Kasumi-1 (cell line): ENCODE measurements at regions not wholly inside any gene's neighbourhood (a gene's known extent, or its start where the extent isn't known, plus 50 kb on each side); places are given as distances from the start of the nearest gene placed in this dataset.

Experiments
- DNase-seq, 2 experiments: peaks; one replicate each; lab custom pipeline; 2025; lab: John Stamatoyannopoulos, UW

DNA sequence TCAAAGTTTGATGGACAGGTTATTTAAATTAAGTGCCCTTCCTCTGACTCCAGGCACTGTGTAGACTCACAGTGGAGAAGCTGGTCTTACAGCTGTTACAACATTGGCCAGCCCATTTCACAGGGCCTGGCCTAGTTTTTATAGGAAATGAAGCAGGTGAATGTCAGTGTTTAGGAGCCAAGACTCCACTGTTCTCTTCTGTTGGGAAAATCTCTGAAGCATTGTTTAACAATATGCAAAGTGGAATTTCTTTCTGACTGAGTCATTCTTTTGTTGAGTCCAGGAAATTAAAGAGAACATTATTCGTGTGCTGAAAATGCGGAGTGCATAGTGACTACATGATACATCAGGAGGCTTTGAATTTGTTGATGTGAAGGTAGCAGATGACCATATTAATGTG lies 64.7 kb downstream of the ARRDC4 start:
- DNase-seq = no peak

DNA sequence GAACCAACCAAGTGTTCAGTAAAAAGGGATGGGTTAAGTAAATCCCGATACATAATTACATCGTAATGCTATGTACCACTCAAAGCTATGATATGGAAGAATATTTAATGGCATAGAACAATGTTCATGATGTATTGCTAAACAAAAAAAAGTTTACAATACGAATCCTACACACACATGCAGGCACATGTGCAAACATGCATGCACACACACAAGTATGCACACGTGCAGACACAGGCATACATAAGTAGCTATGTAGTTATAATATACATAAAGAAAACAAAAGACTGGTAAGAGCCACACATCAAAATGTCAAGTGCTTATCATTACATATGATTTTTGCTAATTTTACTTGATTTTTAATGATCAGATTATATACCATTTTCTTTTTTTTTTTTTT lies 74.2 kb downstream of the ARRDC4 start:
- DNase-seq = no peak

DNA sequence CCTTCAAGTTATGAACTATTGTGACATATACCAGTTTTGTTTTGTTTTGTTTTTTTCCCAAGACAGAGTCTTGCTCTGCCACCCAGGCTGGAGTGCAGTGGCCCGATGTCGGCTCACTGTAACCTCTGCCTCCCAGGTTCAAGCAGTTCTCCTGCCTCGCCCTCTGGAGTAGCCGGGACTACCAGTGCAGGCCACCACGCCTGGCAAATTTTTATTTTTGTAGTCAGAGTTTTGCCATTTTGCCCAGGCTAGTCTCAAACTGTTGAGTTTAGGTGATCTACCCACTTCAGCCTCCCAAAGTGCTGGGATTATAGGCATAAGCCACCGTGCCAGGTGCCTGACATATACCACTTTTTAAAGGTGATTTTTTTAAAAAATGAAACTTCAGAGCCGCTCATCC lies 74.6 kb downstream of the ARRDC4 start:
- DNase-seq = no peak

DNA sequence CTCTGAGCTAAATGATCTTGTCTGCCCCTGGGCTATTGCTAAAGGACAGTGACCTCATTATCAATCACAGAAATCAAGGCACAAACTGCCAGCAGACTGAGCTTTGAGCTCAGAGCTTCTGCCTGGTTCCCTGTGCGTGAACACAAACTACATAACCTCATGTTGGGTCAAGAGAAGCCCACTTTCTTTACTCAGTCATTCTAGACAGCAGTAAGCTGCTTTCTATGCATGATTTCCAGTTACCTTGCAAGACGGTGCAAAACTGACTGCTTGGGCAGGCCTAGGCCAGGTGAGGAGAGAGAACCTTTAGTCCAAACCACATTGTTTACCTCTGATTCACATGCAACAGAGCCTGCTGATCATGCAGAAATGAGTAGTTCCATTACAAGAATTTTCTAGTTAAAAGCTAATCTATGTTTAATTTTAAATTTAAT lies 75.1 kb downstream of the ARRDC4 start:
- no peak for DNase-seq

DNA sequence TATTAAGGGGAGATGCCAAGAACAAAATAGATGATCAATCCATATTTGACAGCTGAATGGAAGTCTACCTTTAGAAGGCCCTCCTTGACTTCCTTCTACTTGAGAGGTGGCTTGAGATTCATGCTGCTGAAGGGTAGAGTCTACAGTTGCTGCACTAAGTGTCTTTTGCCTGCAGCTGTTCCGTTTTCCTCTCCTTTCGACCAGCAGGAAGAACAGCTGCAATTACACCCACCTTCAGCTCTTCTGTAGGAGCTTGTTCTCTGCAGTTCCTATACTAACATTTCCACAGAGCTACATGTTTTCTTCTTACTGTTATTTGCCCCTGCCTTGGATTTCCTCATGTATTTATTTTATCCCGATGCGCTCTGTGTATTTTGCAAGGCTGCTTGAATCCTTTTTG lies 79.1 kb downstream of the ARRDC4 start:
- no peak for DNase-seq

DNA sequence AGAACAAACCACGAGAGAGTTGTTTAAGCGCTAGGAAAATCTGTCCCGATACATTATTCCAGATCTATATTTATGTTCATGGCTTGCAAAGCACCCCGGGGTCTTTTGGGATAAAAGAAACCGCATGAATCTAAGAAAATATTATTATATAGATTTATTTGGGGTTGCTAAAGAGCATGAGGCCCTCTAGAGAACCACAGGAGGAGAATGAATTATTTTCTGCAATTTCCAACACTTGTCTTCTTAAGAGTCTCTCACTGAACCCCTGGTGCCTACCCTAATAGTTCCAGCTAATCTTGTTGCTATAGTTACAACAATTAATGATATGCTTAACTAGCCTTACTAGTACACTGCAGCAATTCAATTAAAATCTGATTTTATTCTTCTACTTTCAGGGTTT lies 79.6 kb downstream of the ARRDC4 start:
- no peak for DNase-seq

DNA sequence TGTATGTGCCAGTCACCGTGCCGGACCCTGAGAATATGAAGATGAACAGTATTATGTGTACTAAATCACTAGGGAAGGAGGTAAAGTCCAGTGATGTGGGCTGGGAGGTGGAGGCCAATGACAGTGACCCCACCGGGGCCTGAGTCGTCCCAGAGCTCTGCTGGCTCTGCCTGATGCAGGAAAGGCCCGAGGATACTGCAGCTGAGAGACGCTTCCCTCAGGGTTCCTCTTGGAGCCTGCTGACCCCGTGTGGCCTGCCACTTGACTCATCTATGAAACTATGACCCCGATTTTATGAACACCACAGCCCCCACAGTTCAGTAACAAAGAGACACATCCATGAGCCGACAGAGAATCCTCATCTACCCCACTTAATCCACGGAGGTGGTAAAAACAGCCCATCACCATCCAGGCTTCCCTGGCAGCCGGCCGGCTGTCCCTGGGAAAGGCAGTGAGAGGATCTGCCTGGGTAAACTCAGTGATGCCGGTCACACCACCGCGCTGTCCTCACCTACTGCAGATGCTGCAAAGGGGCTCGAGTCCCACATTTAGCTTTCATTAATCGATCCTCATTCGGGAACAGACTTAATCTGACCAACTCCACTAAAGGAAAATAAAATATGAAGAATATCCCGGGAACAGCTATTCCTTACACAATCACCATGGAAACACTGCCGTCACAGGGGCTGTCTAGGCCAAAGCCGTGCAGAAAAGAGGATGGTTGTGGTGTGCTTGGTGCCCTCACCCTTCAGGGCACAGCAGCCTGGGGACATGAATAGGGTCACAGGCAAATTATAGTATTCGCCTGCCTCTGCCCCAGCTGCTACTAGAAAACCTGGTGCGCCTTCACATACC lies 82.9 kb downstream of the ARRDC4 start:
- DNase-seq = no peak

DNA sequence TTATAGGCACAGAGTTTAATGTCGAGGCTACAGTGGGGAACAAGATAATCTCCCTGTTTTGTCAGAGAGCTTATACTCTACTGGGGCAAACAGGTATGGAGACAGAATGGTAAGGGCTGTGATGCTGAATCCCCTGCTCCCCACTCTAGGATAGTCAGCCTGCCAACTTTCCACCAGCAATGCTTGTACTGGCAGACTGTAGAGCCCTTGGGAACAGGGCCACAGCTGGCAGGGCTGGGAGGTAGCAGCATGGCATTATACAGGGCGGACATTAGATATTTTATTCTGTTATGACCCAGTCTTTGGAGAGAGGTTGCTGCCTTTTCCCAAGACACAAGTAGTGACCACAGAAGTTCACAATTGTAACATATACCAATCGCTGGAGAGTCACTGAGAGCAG lies 91.2 kb downstream of the ARRDC4 start:
- no peak for DNase-seq

DNA sequence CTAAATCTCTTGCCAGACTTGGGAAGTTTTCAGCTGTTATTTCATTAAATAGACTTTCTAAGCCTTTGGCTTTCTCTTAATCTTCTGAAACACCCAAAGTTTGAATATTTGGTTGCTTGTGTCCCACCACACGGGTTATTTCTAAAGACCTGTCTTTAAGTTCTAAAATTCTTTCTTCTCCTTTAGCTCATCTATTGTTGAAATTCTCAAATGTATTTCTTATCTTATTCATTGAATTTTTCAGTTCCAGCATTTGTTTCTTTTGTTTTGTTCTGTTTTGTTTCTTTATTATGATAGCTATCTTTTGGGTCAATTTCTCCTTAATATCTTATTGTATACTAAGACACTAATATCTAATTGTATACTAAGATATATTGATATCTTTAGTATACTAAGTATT lies 97.0 kb downstream of the ARRDC4 start:
- DNase-seq = no peak

DNA sequence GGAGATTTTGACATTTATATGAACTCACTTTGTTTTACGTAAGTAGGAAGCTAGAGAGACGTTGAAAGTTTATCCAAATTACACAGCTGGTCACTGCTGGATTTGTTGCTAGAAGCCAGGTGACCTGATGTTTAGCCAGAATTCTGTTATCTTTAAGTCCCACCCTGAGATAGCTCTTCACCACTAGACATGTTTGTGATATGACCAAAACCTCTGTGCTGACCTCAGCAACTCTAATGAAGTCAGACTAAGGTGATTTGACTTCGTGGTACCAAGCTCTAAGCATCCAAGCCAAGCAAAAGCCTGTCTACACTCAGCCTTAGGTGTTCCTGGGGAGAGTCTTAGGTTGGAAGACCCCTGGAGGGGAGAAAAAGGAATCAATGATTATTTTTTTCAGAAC lies 102.4 kb downstream of the ARRDC4 start:
- DNase-seq = no peak

DNA sequence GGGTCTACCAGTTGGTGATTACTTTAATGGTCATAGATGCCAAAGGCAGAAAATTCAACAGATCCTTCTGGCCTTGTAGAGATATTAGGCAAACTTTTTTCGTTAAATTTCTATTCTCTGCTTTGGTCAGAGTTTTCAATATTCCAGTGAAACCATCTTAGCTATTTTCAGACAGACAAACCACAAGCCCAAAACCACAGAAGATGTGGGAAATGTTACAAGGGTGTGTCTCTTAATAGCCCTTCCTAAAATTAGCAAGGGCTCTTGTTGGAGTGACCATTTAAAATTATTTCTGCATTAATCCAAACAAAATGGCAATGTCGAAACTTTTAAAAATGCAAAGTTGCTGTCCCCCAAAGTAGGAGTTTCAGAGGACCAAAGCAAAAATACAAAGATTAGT lies 102.8 kb downstream of the ARRDC4 start:
- no peak for DNase-seq

DNA sequence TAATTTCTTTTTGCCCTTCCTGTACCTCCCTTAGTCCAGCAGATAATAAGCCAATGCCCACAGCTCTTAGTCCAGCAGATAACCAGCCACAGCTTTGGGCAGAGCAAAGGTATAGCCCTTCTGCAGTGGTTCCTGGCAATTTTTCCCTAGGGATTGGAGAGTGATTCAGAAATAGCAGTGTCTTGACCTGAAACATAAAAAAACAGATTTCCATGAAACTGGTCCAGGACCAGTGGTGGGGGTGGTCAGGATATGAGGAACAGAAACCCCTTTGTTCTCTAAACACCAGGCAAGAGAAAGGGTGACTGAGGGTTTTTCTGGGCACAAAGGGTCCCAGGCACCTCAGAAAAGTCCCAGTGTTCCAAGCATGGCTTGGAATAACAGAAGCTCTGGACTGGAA lies 103.4 kb downstream of the ARRDC4 start:
- no peak for DNase-seq

DNA sequence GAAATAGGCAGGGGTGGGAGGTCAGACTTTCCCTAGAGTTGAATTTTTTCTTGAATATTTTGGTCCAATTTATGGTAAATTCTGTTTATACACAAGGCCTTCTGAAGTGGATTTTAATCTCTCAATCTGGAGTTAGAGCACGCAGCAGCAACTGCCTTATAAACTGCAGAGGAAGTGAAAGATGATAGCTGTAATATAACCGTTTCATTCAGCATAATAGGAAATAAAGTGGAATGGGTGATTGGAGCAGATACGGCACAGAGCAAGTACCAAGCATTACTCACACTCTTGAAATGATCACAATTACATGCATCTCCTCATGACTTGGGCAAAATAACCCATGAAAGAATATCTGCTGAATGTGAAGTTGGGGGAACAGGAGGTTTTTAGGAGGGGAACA lies 106.8 kb downstream of the ARRDC4 start:
- DNase-seq = no peak

DNA sequence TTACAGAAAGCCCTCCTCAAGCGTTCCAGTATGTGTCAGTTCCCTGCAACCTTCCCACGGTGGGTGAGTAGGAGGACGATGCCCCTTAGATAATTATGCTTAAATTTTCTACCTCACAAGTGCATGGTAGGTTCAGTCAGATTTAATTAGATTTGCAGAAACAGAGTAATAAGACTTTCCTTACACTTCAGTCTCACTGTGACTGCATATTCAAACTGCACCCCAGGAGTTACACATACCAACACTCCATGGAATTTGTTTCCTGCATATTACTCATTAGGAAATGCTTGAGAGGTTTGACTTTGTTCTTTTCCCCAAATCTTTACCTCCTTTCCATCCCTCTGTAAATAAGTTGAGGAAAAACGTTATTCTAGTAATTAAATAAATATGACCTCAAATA lies 108.8 kb downstream of the ARRDC4 start:
- no peak for DNase-seq

DNA sequence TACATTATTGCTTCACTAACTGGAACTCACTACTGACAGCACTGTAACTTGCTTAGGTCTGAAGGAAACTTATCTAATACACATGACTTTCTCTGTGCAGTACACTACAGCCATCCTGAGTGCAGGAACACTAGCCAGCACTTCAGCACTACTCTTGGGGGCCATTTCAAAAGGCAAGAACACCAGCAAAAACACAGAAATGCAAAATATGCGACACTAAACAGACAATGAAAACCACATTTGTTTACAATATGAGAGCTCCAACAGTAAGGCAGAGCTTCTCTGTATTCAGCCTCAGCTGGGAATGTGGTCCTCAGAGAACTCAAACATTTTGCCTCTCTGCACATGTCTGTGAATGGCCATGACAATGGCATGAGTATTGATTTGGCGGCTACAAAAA lies 109.6 kb downstream of the ARRDC4 start:
- no peak for DNase-seq

DNA sequence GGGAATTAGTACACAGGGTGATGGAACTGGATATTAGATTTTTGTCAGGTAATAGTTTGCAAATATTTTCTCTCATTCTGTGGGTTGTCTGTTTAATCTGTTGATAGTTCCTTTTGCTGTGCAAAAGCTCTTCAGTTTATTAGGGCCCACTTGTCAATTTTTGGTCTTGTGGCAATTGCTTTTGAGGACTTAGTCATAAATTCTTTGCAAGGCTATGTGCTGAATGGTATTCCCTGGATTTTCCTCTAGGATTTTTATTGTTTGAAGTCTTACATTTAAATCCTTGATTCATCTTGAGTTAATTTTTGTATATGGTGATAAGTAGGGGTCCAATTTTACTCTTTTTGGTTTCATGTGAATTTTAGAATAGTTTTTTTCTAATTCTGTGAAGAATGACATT lies 111.3 kb downstream of the ARRDC4 start:
- no peak for DNase-seq

DNA sequence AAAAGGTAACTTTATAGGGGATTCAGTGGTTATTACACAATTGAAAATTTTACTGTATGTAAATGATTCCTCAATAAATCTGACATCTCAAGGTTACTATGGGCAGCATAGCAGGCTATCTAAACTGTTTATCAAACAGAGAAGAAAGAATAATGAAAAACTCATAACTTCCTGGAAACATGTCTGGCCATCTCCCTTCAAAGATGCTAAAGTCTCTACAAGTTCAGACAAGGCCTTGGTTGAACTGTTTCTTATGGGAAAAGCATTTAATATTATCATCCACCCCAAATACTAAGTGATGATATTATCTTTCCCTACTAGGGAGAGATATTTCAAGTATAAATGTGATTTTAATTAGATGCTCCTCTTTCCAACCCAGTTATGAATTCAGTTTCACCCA lies 114.9 kb downstream of the ARRDC4 start:
- no peak for DNase-seq

DNA sequence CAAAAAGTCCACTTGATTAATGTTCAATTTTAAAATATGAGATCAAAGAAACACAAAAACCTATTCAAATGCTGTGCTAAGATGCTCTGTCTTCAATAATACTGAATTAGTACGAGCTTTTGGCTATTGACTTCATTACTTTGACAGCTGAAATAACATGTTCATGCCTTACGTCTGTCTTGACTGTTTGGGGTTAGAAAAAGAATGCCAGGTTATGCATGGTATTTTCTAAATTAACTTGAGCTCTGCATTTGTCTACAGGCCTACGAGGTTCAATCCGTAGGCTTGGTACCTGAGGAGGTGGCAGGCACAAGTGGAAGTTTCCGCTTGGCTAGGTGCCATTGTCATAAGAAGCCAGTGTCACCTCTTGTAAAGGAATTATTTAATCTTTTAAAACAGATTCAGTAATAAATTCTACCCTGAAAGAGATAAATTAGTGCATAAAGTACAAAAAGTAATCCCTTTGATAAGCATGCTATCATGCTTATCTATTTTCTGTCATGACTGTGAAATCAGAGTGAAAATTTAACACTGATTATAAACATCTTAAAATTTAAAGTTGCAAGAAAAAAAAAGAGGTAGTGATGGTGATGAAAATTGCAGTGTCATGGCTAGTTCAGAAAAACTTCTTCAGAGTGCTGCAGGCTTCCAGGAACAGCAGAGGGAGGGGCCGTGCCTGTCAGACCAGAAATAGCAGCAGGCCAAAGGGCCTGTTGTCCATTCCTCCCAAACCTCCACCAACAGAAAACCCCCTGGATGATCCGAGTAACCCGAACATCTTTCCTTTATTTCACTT lies 115.7 kb downstream of the ARRDC4 start:
- no peak for DNase-seq

DNA sequence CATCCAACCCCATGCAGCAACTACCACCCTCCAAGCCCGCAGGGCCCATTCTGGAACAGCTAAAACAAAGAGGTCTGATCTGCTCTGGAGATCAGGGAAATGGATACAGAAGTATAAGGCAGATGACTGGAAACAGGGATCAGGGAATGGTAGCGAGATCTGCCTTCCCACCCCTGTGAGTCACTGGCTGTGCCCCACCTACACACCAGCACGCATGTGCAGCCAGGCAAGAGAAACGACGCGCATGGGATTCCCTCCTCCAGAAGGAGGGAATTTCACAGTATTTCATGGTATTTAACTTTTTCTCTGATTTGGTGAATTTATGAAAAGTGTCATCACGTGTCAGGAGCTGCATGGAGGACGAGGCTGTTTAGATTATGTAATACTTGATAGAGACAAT lies 116.7 kb downstream of the ARRDC4 start:
- DNase-seq = no peak

DNA sequence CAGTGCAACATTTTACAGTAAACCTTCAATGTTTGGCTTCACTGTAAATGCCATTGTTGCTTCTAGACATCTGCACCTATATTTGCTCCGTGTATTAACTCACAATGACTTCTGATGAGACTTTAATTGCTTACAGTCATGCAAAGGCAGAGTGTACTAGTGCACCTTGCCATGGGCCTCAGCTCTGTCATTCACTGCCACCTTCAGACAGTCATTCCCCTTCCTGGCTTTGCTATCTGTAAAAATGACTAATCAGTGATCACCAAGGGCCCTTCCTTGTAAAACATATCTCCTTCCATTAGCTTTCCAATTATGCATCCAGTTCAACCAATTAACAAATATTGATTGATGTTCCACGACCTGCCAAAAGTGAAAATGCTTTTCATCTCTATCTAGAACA lies 120.3 kb downstream of the ARRDC4 start:
- no peak for DNase-seq

DNA sequence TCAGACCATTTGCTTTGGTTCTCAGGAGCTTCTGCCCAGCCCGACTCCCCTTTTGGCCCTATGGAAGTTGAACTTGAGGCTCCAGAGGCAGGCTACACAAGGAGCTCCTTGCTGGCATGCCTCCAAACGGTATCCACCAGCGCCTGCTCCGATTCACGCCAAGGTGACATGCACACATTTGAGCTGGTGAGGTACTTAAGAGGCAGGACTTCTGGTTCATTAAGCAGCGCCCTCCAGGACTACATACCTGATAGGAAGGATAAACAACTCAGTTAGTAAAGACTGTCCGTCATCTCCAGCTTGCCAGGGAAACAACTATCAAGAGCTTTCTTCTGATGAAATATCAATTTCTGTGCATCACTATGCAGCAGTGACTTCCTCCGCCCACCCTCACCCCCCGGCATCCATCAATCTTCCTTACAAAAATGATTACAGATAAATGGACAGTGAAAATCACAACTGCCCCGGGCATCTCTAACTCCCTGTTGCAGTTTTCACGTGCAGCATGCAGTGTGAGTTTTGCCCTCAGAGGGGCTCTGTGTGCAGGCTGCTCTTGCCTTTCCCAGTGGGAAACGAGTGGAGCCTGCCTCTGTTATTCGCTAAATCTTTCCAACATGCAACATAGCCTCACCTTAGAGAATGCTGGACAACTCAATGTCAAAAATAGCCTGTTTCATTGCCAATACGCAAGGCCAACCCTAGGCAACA lies 122.9 kb downstream of the ARRDC4 start:
- DNase-seq = no peak

DNA sequence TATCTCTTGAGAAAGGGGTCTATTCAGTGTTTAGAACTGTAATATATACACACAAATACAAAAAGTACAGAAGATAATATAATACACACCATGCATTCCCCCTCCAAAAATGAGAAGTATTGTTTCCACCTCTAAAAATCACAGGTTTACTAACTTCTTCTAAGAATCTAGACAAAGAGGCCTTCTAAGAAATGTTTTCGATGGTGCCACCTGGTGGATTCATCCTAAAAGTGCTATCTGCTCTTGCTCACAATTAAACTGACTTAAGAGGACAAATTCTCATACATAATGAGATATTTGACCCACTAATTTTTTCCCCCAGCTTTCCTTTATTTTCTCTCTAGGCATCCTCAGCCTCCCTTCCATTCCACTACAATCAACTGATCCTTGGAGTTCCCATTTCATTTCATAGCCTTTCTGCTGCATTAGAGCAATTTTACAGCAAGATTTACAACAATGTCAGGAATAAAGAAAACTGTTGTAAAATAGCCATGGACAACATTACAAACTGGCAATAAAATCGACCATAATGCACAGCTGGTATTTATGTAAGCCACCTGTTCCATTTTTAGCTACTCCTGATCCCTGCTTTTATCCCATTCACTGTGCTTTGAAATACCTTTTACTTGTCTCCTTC lies 124.6 kb downstream of the ARRDC4 start:
- peak; percentile 61 to 74 for DNase-seq
